ENCODE measurements at regions not wholly inside any gene's neighbourhood (a gene's known extent, or its start where the extent isn't known, plus 50 kb on each side); places are given as distances from the start of the nearest gene placed in this dataset.

DNA sequence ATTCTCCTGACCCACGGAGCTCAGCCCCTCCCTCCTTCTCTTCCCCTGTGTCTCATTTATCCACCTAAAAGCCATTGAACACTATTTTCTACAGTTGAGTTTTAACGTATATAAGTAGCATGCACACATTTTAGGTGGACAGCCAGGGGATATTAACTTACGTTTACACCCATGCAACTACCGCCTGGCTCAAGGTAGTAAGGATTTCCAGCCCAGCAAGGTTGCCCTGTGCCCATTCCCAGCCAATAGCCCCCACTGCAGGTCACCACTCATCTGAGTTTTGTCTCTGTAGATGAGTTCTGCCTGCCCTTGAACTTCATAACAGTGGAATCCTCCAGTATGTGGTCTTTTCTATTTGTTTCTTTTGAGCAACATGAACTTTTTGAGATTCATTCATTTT is 65.4 kb downstream of the SMIM38 start:
- TF ChIP-seq CTCF (IDR thresholded peaks at IDR 0.05; ENCODE audit: poor library complexity): no peak
- TF ChIP-seq EZH2phosphoT487 (IDR thresholded peaks at IDR 0.05; ENCODE audit: low read depth, severe bottlenecking, unreplicated experiment): no peak
